ENCODE measurements at regions not wholly inside any gene's neighbourhood (a gene's known extent, or its start where the extent isn't known, plus 50 kb on each side); places are given as distances from the start of the nearest gene placed in this dataset.

DNA sequence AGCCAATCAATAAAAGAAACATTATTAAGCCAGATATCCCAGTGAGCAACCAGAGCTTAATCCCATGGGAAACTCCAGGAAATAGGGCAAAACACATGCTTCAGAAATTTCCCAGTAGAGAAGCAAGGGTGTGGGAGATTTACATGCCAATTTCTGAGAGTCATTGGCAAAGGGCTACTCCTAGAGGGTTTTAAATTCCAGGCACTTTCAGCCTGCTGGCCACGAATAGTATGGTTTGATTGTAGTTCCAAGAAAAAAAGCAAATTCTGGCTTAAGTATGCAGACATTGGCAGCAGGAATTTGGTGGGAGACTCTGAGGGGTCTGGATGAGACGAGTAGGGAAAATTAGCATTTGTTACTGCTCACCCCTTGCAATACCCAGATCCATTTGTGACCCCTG, 402.1 kb upstream of the SUCLG2 start:
- TF ChIP-seq, protein P1, sequence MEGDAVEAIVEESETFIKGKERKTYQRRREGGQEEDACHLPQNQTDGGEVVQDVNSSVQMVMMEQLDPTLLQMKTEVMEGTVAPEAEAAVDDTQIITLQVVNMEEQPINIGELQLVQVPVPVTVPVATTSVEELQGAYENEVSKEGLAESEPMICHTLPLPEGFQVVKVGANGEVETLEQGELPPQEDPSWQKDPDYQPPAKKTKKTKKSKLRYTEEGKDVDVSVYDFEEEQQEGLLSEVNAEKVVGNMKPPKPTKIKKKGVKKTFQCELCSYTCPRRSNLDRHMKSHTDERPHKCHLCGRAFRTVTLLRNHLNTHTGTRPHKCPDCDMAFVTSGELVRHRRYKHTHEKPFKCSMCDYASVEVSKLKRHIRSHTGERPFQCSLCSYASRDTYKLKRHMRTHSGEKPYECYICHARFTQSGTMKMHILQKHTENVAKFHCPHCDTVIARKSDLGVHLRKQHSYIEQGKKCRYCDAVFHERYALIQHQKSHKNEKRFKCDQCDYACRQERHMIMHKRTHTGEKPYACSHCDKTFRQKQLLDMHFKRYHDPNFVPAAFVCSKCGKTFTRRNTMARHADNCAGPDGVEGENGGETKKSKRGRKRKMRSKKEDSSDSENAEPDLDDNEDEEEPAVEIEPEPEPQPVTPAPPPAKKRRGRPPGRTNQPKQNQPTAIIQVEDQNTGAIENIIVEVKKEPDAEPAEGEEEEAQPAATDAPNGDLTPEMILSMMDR (IDR thresholded peaks at IDR 0.05): no peak
- Histone ChIP-seq H3K4me1 (no peaks in the 10 kb centered on the region), H3K9me3 (no peaks in the 10 kb centered on the region), H3K27ac (no peak overlapping the region), H3K36me3 (no peaks in the 10 kb centered on the region), H3K27me3 (ENCODE audit: low read depth) (no peaks in the 10 kb centered on the region), H3K4me3 (no peak overlapping the region)
- intact Hi-C loops (cut with DNase I): no loop called here
- DNase-seq (no peak), ATAC-seq (no peak)

DNA sequence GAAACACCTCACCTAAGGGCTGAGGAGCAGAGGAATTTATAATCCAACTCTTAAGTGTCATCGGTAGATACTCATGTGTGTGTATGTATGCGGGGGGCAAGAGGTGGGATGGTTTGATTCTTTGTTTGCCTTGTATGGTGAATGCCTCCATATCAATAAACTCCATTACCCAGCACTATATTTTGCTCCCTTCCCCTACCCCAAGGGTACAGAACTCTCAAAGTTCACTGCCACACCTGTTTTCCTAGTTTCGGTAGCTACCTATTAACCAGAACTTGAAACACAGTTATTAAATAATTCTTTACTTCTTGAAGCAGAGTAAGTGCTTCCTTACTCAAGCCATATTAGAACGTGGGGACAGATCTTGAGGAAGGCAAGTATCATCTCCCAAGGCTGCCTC, 400.8 kb upstream of the SUCLG2 start:
- H3K9me3 ChIP-seq: no peaks in the 10 kb centered on the region
- no peak overlapping the region for H3K27ac ChIP-seq
- ATAC-seq (no peak), DNase-seq (no peak)
- TF ChIP-seq, protein P1 (IDR thresholded peaks at IDR 0.05): no peak
- H3K27me3 ChIP-seq (ENCODE audit: low read depth): no peaks in the 10 kb centered on the region
- intact Hi-C loops (cut with DNase I): no loop called here
- no peaks in the 10 kb centered on the region for H3K4me1 ChIP-seq
- H3K36me3 ChIP-seq: no peaks in the 10 kb centered on the region
- no peak overlapping the region for H3K4me3 ChIP-seq

DNA sequence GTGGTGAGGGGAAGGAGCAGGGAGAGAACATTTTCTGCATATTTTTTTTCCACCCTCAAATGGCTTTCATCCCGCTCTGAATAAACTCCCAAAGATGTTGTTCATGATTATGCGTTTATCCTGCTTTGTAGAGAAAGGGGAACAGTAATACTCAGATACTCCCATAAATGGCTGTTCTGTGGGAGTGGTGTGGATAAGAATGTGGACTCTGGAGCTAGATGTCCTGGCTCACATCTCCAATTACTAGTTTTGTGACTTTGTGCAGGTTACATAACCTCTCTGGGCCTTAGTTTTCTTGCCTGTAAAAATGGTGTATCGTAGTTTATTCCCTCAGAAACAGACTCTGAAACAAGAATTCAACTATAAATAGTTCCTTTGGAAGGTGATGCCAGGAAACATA, 395.4 kb upstream of the SUCLG2 start:
- H3K9me3 ChIP-seq: no peaks in the 10 kb centered on the region
- H3K4me3 ChIP-seq: no peak overlapping the region
- no peaks in the 10 kb centered on the region for H3K27me3 ChIP-seq (ENCODE audit: low read depth)
- H3K4me1 ChIP-seq: no peaks in the 10 kb centered on the region
- TF ChIP-seq, protein P1 (IDR thresholded peaks at IDR 0.05): no peak
- no peaks in the 10 kb centered on the region for H3K36me3 ChIP-seq
- H3K27ac ChIP-seq: no peak overlapping the region
- DNase-seq (no peak), ATAC-seq (no peak)
- intact Hi-C loops (cut with DNase I): no loop called here

DNA sequence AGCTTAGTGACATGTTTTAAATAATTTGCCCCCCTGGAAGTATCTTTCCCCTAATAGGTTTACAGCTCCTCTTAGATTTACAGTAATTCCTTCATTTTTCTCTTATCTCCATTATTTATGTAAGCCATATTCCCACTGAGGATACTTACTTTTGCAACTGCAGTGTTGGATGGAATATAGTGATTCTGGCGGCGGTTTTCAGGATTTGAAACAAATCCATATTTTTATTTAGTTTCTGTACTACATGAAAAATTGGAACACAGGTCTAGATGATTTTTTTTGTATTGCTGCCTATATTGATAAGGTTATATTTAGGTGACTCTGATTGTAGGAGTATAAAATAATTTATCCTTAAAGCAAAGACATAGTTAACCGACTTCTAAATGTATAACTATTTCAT, 391.6 kb upstream of the SUCLG2 start:
- no peaks in the 10 kb centered on the region for H3K4me1 ChIP-seq
- no peaks in the 10 kb centered on the region for H3K36me3 ChIP-seq
- no peak for ATAC-seq
- intact Hi-C loops (cut with DNase I): no loop called here
- H3K4me3 ChIP-seq: no peak overlapping the region
- TF ChIP-seq, protein P1 (IDR thresholded peaks at IDR 0.05): no peak
- no peaks in the 10 kb centered on the region for H3K27me3 ChIP-seq (ENCODE audit: low read depth)
- no peak for DNase-seq
- H3K9me3 ChIP-seq: no peaks in the 10 kb centered on the region
- H3K27ac ChIP-seq: no peak overlapping the region

DNA sequence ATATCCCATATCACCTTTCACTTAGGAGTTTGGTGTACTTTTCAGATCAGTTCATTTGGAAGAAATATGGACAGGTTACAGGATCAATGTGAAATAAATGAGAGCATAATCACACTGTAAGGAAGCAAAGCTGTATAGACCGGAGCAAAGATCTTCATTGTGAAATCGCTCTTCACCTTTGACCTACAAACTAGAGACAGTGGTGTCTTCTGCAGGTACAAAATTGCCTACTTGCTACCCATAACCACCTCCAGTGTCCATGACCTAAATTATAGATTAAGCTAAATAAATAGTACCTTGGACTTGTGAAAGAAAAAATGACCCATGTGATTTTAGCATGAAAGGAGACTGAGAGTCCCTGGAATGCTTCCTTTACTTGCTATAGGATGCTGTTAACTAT, 379.5 kb upstream of the SUCLG2 start:
- no peaks in the 10 kb centered on the region for H3K36me3 ChIP-seq
- no peak overlapping the region for H3K4me3 ChIP-seq
- ATAC-seq (no peak), DNase-seq (no peak)
- no peaks in the 10 kb centered on the region for H3K9me3 ChIP-seq
- no peak overlapping the region for H3K27ac ChIP-seq
- intact Hi-C loops (cut with DNase I): no loop called here
- H3K27me3 ChIP-seq (ENCODE audit: low read depth): no peaks in the 10 kb centered on the region
- TF ChIP-seq, protein P1 (IDR thresholded peaks at IDR 0.05): no peak
- no peaks in the 10 kb centered on the region for H3K4me1 ChIP-seq

DNA sequence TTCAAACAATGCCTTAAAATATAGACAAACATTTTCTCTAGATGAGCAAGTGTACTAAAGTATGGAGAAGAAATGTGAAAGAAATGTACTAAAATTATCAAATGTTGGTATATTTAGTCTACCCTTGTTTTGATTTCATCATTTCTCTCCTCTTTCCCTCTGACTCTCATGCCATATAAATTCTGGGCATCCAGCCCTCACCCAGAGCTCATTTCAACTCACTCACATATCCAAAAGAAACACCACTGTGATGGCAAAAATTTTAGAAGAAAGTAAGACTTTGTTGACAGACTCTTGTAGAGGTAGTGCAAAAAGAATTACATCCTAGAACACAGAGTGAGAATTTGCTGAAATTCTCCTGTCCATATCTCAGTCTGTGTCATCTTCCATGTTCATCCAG, 377.8 kb upstream of the SUCLG2 start:
- TF ChIP-seq, protein P1 (IDR thresholded peaks at IDR 0.05): no peak
- H3K4me3 ChIP-seq: no peak overlapping the region
- no peaks in the 10 kb centered on the region for H3K36me3 ChIP-seq
- intact Hi-C loops (cut with DNase I): no loop called here
- H3K27me3 ChIP-seq (ENCODE audit: low read depth): no peaks in the 10 kb centered on the region
- no peak for DNase-seq
- no peak overlapping the region for H3K27ac ChIP-seq
- no peaks in the 10 kb centered on the region for H3K4me1 ChIP-seq
- no peaks in the 10 kb centered on the region for H3K9me3 ChIP-seq
- no peak for ATAC-seq

Data from lower lobe of right lung (tissue), 2 donors.